Body of pancreas (tissue), 4 donors: ENCODE measurements at regions not wholly inside any gene's neighbourhood (a gene's known extent, or its start where the extent isn't known, plus 50 kb on each side); places are given as distances from the start of the nearest gene placed in this dataset.

ENCODE experiments used
- CTCF ChIP-seq, 7 experiments: fragments of 450-650 bp in 4 of 7; fragments of 200-600 bp in 3 of 7; sonication (generic) in 3 of 7; IDR thresholded peaks; one replicate each; pipeline ENCODE4 v1.5.1; 2016 to 2019; ENCODE audit warnings: antibody characterized with exemption in 7 of 7
- POLR2A ChIP-seq, 3 donors: fragments of 450-650 bp; IDR thresholded peaks; one replicate each; pipeline ENCODE4 v1.6.1; 2016; ENCODE audit warnings: antibody characterized with exemption in 3 of 3, mild to moderate bottlenecking in 2 of 3

- TF ChIP-seq CTCF (IDR thresholded peaks at IDR 0.05) (no peak), POLR2A (IDR thresholded peaks at IDR 0.05) (no peak)
Observed at GRCh38 chr21:16550917-16551741, 821.3 kb downstream of the USP25 start.
